WTC11 (cell line): ENCODE measurements at regions not wholly inside any gene's neighbourhood (a gene's known extent, or its start where the extent isn't known, plus 50 kb on each side); places are given as distances from the start of the nearest gene placed in this dataset.

ENCODE experiments used
- CTCF ChIP-seq: fragments of 200-600 bp; IDR thresholded peaks from 2 replicates; pipeline ENCODE4 v1.8.0; 2022; ENCODE audit warnings: antibody characterized with exemption
- JUN ChIP-seq: sonication (generic); formaldehyde crosslinking; IDR thresholded peaks from 2 replicates; pipeline ENCODE4 v1.8.0; 2023; ENCODE audit warnings: mild to moderate bottlenecking, missing genetic modification reagents
- SP1 ChIP-seq: sonication (generic); formaldehyde crosslinking; conservative IDR thresholded peaks from 2 replicates; pipeline ENCODE4 v1.8.1; 2022; ENCODE audit warnings: missing genetic modification reagents
- ZBTB21 ChIP-seq: sonication (generic); formaldehyde crosslinking; IDR thresholded peaks from 2 replicates; pipeline ENCODE4 v1.8.1; 2023; ENCODE audit warnings: mild to moderate bottlenecking, missing genetic modification reagents, borderline replicate concordance
- TF ChIP-seq, protein P1 (sequence below): sonication (generic); formaldehyde crosslinking; conservative IDR thresholded peaks from 2 replicates; pipeline ENCODE4 v1.8.1; 2022; ENCODE audit warnings: mild to moderate bottlenecking, missing genetic modification reagents

GRCh38 chr6:167429353-167429752 is 104.5 kb downstream of the TTLL2 start:
- TF ChIP-seq CTCF (no peak), JUN (CRISPR knock-in tag) (no peak), SP1 (CRISPR knock-in tag) (no peak), ZBTB21 (CRISPR knock-in tag) (no peak)
- TF ChIP-seq, protein P1, sequence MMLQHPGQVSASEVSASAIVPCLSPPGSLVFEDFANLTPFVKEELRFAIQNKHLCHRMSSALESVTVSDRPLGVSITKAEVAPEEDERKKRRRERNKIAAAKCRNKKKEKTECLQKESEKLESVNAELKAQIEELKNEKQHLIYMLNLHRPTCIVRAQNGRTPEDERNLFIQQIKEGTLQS (CRISPR knock-in tag) = no peak
